ENCODE measurements at regions not wholly inside any gene's neighbourhood (a gene's known extent, or its start where the extent isn't known, plus 50 kb on each side); places are given as distances from the start of the nearest gene placed in this dataset.

GRCh38 chr5:172588380-172588779 lies 52.7 kb upstream of the NEURL1B start:
- Histone ChIP-seq H3K36me3 (ENCODE audit: insufficient read depth, insufficient read length, low read length) (no peaks in the 10 kb centered on the region), H3K9ac (ENCODE audit: insufficient read length, low read depth) (no peak overlapping the region), H3K4me3 (ENCODE audit: insufficient read length, low read depth) (no peak overlapping the region), H3K4me1 (ENCODE audit: insufficient read depth, insufficient read length) (peaks cover 2% of the 10 kb centered on the region), H3K27me3 (ENCODE audit: insufficient read depth, insufficient read length) (no peaks in the 10 kb centered on the region), H3K9me3 (ENCODE audit: insufficient read depth, low read length) (no peaks in the 10 kb centered on the region)
- TF ChIP-seq YY1 (IDR thresholded peaks at IDR 0.05; ENCODE audit: insufficient read depth, insufficient read length) (no peak), ZNF274 (IDR thresholded peaks at IDR 0.05; ENCODE audit: low read depth, low read length) (no peak)
- no peak for DNase-seq (ENCODE audit: low read depth, low spot score)

GRCh38 chr5:172587061-172587405 lies 54.0 kb upstream of the NEURL1B start:
- Histone ChIP-seq H3K4me1 (ENCODE audit: insufficient read depth, insufficient read length) (peaks cover 2% of the 10 kb centered on the region), H3K36me3 (ENCODE audit: insufficient read depth, insufficient read length, low read length) (no peaks in the 10 kb centered on the region), H3K9ac (ENCODE audit: insufficient read length, low read depth) (no peak overlapping the region), H3K4me3 (ENCODE audit: insufficient read length, low read depth) (no peak overlapping the region), H3K27me3 (ENCODE audit: insufficient read depth, insufficient read length) (no peaks in the 10 kb centered on the region), H3K9me3 (ENCODE audit: insufficient read depth, low read length) (no peaks in the 10 kb centered on the region)
- TF ChIP-seq YY1 (IDR thresholded peaks at IDR 0.05; ENCODE audit: insufficient read depth, insufficient read length) (no peak), SUZ12 (IDR thresholded peaks at IDR 0.05; ENCODE audit: extremely low read depth, insufficient read depth, insufficient read length) (no peak), ZNF274 (IDR thresholded peaks at IDR 0.05; ENCODE audit: low read depth, low read length) (no peak)
- DNase-seq (ENCODE audit: low read depth, low spot score): no peak

DNA sequence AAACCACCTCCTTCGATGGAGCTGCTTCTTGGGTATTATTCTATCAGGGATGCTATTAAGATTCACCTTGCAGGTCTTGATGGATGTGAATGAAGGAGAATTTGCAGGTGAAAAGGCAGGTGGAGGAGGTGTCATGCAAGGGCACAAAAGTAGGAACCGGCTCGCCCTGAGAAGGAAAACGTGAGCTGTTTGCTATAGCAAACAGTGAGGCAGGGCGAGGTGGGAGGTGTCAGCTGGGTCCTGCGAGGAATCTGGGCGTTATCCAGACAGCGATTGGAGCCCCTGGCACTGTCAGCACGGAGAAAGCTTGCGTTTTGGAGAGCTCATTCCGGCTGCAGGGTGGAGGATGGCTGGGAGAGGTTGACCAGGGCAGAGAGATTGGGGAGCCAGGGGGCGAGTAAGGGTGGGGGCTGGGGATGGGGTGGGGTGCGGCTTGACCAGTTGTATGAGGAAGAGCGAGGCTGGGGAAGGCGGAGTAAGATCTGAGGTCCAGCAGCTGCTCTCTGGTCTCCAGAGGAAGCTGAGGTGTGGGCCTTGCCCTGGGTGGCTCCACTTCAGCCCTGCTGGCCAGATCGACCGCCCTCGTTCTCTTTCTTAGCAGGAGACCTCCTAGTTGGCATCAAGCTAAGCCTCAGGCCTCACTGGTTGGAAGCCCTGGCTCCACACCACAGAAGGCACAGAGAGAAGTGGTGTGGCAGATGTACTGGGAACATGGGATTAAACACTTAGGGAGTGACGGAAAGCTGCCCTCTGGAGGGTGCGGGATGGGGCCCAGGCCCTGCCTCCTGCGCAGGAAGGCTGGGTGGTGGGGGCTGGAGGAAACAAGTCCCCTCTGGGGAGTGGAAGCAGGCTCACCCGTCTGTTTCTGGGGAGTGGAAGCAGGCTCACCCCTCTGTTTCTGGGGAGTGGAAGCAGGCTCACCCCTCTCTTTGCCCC lies 54.7 kb upstream of the NEURL1B start:
- TF ChIP-seq YY1 (IDR thresholded peaks at IDR 0.05; ENCODE audit: insufficient read depth, insufficient read length) (no peak), ZNF274 (IDR thresholded peaks at IDR 0.05; ENCODE audit: low read depth, low read length) (no peak), SUZ12 (IDR thresholded peaks at IDR 0.05; ENCODE audit: extremely low read depth, insufficient read depth, insufficient read length) (no peak)
- Histone ChIP-seq H3K36me3 (ENCODE audit: insufficient read depth, insufficient read length, low read length) (no peaks in the 10 kb centered on the region), H3K9ac (ENCODE audit: insufficient read length, low read depth) (no peak overlapping the region), H3K9me3 (ENCODE audit: insufficient read depth, low read length) (no peaks in the 10 kb centered on the region), H3K4me1 (ENCODE audit: insufficient read depth, insufficient read length) (peaks cover 2% of the 10 kb centered on the region), H3K27me3 (ENCODE audit: insufficient read depth, insufficient read length) (peaks cover 1% of the 10 kb centered on the region), H3K4me3 (ENCODE audit: insufficient read length, low read depth) (no peak overlapping the region)
- no peak for DNase-seq (ENCODE audit: low read depth, low spot score)

- TF ChIP-seq SUZ12 (IDR thresholded peaks at IDR 0.05; ENCODE audit: extremely low read depth, insufficient read depth, insufficient read length): no peak
- no peak for TF ChIP-seq YY1 (IDR thresholded peaks at IDR 0.05; ENCODE audit: insufficient read depth, insufficient read length)
- no peak for TF ChIP-seq ZNF274 (IDR thresholded peaks at IDR 0.05; ENCODE audit: low read depth, low read length)
- no peaks in the 10 kb centered on the region for H3K9me3 ChIP-seq (ENCODE audit: insufficient read depth, low read length)
- DNase-seq (ENCODE audit: low read depth, low spot score): no peak
- no peaks in the 10 kb centered on the region for H3K36me3 ChIP-seq (ENCODE audit: insufficient read depth, insufficient read length, low read length)
- H3K27me3 ChIP-seq (ENCODE audit: insufficient read depth, insufficient read length): peaks cover 3% of the 10 kb centered on the region
- peaks cover 2% of the 10 kb centered on the region for H3K4me1 ChIP-seq (ENCODE audit: insufficient read depth, insufficient read length)
- H3K4me3 ChIP-seq (ENCODE audit: insufficient read length, low read depth): no peak overlapping the region
- H3K9ac ChIP-seq (ENCODE audit: insufficient read length, low read depth): no peak overlapping the region
Measured at GRCh38 chr5:172585114-172585513, 55.9 kb upstream of the NEURL1B start.

DNA sequence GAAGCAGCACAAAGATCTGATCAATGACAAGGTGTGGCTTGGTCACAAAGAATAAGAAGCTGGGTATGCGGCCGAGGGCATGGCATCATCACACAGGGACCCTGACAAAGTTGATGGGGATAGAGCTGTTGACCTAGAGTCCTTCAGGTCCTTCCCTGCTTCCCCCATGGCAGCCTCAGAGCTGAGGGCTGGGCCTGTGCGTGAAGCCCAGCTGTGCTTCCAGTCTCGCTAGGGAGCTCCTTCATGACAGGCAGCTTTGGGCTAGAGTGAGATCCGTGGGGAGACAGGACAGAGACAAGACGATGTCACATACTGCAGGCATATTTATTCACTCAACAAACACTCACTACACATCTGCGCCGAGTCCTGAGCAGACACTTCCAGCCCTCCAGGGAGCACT lies 56.4 kb upstream of the NEURL1B start:
- H3K9ac ChIP-seq (ENCODE audit: insufficient read length, low read depth): no peak overlapping the region
- peaks cover 2% of the 10 kb centered on the region for H3K4me1 ChIP-seq (ENCODE audit: insufficient read depth, insufficient read length)
- TF ChIP-seq SUZ12 (IDR thresholded peaks at IDR 0.05; ENCODE audit: extremely low read depth, insufficient read depth, insufficient read length) (no peak), ZNF274 (IDR thresholded peaks at IDR 0.05; ENCODE audit: low read depth, low read length) (no peak), YY1 (IDR thresholded peaks at IDR 0.05; ENCODE audit: insufficient read depth, insufficient read length) (no peak)
- no peak for DNase-seq (ENCODE audit: low read depth, low spot score)
- H3K36me3 ChIP-seq (ENCODE audit: insufficient read depth, insufficient read length, low read length): no peaks in the 10 kb centered on the region
- H3K4me3 ChIP-seq (ENCODE audit: insufficient read length, low read depth): no peak overlapping the region
- H3K27me3 ChIP-seq (ENCODE audit: insufficient read depth, insufficient read length): peaks cover 3% of the 10 kb centered on the region
- no peaks in the 10 kb centered on the region for H3K9me3 ChIP-seq (ENCODE audit: insufficient read depth, low read length)

- no peaks in the 10 kb centered on the region for H3K36me3 ChIP-seq (ENCODE audit: insufficient read depth, insufficient read length, low read length)
- no peaks in the 10 kb centered on the region for H3K9me3 ChIP-seq (ENCODE audit: insufficient read depth, low read length)
- peaks cover 2% of the 10 kb centered on the region for H3K4me1 ChIP-seq (ENCODE audit: insufficient read depth, insufficient read length)
- peaks cover 3% of the 10 kb centered on the region for H3K27me3 ChIP-seq (ENCODE audit: insufficient read depth, insufficient read length)
- TF ChIP-seq SUZ12 (IDR thresholded peaks at IDR 0.05; ENCODE audit: extremely low read depth, insufficient read depth, insufficient read length) (no peak), ZNF274 (IDR thresholded peaks at IDR 0.05; ENCODE audit: low read depth, low read length) (no peak)
- no peak overlapping the region for H3K4me3 ChIP-seq (ENCODE audit: insufficient read length, low read depth)
- DNase-seq (ENCODE audit: low read depth, low spot score): no peak
- no peak overlapping the region for H3K9ac ChIP-seq (ENCODE audit: insufficient read length, low read depth)
Measured at GRCh38 chr5:172583931-172584511, 57.0 kb upstream of the NEURL1B start.

DNA sequence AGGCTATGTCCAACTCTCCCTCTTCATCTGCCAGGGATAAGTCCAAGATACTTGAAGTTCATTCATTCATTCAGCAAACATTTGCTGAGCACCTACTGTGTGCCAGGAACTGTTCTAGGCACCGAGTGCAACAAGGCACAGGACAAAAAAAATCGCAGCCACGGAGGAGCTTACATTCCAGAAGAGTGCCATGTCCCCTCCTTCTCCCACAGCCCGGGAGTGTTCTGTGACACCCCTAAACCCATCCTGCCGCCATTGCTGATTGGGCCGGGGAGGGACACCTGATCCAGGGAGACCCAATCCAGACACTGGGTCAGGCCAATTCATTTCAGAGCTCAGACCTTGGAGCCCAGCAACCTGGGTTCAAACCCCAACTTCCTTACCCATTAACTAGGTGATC lies 58.1 kb upstream of the NEURL1B start:
- Histone ChIP-seq H3K36me3 (ENCODE audit: insufficient read depth, insufficient read length, low read length) (no peaks in the 10 kb centered on the region), H3K4me3 (ENCODE audit: insufficient read length, low read depth) (no peak overlapping the region), H3K9ac (ENCODE audit: insufficient read length, low read depth) (no peak overlapping the region), H3K4me1 (ENCODE audit: insufficient read depth, insufficient read length) (peaks cover 2% of the 10 kb centered on the region), H3K9me3 (ENCODE audit: insufficient read depth, low read length) (no peaks in the 10 kb centered on the region), H3K27me3 (ENCODE audit: insufficient read depth, insufficient read length) (peaks cover 3% of the 10 kb centered on the region)
- no peak for DNase-seq (ENCODE audit: low read depth, low spot score)
- TF ChIP-seq YY1 (IDR thresholded peaks at IDR 0.05; ENCODE audit: insufficient read depth, insufficient read length) (no peak), ZNF274 (IDR thresholded peaks at IDR 0.05; ENCODE audit: low read depth, low read length) (no peak), SUZ12 (IDR thresholded peaks at IDR 0.05; ENCODE audit: extremely low read depth, insufficient read depth, insufficient read length) (no peak)

Measured in NT2/D1 (cell line).